Right lobe of liver (tissue), 4 donors: ENCODE measurements at regions not wholly inside any gene's neighbourhood (a gene's known extent, or its start where the extent isn't known, plus 50 kb on each side); places are given as distances from the start of the nearest gene placed in this dataset.

ENCODE experiments used
- POLR2A ChIP-seq: fragments of 450-650 bp; IDR thresholded peaks from one replicate; pipeline ENCODE4 v1.6.1; 2017; ENCODE audit warnings: antibody characterized with exemption, mild to moderate bottlenecking
- TF ChIP-seq, protein P1 (sequence below), 4 donors: fragments of 200-600 bp in 3 of 4; fragments of 450-650 bp in 1 of 4; IDR thresholded peaks; one replicate each; pipeline versions ENCODE4 v1.5.1 to v1.8.0; 2016 to 2022; ENCODE audit warnings: antibody characterized with exemption in 4 of 4, mild to moderate bottlenecking in 2 of 4
- donor health status: DM: no; HTN: no; CAD: no.
- donor health status: DM: no; HTN: no; CAD: no.
- donor health status: DM: no; HTN: yes; CAD: no.

DNA sequence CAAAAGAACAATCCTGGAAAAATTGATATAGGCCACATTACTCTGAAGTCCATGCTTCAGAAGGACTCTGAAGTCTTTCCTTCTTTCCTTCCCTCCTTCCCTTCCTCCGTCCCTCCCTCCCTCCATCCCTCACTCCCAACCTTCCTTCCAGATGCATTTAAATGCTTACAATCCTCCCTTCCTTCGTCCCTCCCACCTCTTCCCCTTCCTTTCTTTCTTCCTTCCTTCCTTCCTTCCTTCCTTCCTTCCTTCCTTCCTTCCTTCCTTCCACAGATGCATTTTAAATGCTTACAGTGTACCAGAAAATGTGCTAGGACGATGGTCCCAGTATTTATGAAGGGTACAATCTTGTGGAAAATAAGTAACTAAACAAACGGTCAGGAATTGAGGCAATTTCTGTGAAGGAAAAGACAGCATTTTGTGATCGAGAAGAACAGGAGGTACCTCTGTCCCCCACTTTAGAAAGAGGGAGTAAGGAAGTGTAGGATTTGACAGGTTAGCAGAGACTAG is 181.3 kb upstream of the TUT7 start:
- no peak for TF ChIP-seq POLR2A
- TF ChIP-seq, protein P1, sequence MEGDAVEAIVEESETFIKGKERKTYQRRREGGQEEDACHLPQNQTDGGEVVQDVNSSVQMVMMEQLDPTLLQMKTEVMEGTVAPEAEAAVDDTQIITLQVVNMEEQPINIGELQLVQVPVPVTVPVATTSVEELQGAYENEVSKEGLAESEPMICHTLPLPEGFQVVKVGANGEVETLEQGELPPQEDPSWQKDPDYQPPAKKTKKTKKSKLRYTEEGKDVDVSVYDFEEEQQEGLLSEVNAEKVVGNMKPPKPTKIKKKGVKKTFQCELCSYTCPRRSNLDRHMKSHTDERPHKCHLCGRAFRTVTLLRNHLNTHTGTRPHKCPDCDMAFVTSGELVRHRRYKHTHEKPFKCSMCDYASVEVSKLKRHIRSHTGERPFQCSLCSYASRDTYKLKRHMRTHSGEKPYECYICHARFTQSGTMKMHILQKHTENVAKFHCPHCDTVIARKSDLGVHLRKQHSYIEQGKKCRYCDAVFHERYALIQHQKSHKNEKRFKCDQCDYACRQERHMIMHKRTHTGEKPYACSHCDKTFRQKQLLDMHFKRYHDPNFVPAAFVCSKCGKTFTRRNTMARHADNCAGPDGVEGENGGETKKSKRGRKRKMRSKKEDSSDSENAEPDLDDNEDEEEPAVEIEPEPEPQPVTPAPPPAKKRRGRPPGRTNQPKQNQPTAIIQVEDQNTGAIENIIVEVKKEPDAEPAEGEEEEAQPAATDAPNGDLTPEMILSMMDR (IDR thresholded peaks at IDR 0.05): no peak
